Breast epithelium (tissue), 3 donors: ENCODE measurements at regions not wholly inside any gene's neighbourhood (a gene's known extent, or its start where the extent isn't known, plus 50 kb on each side); places are given as distances from the start of the nearest gene placed in this dataset.

Experiments used
- POLR2A ChIP-seq: fragments of 450-650 bp; IDR thresholded peaks from one replicate; pipeline ENCODE4 v1.6.1; 2016; ENCODE audit warnings: antibody characterized with exemption, mild to moderate bottlenecking, moderate library complexity
- POLR2AphosphoS5 ChIP-seq, 3 donors: sonication (generic); formaldehyde crosslinking; IDR thresholded peaks; one replicate each; pipeline ENCODE4 v1.6.1; 2017; ENCODE audit warnings: antibody characterized with exemption in 3 of 3
- TF ChIP-seq, protein P1 (sequence below), 3 donors: fragments of 450-650 bp; IDR thresholded peaks; one replicate each; pipeline ENCODE4 v1.5.1; 2016 to 2017; ENCODE audit warnings: antibody characterized with exemption in 3 of 3, mild to moderate bottlenecking in 3 of 3, moderate library complexity in 3 of 3

DNA sequence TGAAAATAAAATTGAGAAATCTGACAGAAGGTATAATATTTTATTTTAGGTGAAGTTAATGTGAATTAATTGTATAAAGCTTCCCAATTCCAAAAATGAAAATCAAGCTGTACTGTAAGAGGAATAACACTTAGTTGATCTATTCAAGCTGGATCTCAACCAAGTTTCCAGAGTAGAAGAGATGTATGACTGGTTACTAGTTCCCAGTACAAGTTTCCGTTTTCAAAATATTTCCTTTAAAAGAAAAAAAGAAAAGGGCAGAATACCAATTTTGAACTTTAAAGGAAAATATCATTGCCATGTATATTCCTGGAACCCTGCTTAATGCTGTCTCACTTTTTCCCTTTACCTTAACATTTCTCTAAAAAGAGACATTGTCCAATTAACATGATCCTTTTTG is 308.5 kb downstream of the IRS1 start:
- no peak for TF ChIP-seq POLR2A
- TF ChIP-seq, protein P1, sequence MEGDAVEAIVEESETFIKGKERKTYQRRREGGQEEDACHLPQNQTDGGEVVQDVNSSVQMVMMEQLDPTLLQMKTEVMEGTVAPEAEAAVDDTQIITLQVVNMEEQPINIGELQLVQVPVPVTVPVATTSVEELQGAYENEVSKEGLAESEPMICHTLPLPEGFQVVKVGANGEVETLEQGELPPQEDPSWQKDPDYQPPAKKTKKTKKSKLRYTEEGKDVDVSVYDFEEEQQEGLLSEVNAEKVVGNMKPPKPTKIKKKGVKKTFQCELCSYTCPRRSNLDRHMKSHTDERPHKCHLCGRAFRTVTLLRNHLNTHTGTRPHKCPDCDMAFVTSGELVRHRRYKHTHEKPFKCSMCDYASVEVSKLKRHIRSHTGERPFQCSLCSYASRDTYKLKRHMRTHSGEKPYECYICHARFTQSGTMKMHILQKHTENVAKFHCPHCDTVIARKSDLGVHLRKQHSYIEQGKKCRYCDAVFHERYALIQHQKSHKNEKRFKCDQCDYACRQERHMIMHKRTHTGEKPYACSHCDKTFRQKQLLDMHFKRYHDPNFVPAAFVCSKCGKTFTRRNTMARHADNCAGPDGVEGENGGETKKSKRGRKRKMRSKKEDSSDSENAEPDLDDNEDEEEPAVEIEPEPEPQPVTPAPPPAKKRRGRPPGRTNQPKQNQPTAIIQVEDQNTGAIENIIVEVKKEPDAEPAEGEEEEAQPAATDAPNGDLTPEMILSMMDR (IDR thresholded peaks at IDR 0.05), result no peak
- no peak for TF ChIP-seq POLR2AphosphoS5 (IDR thresholded peaks at IDR 0.05)
